ENCODE measurements at regions not wholly inside any gene's neighbourhood (a gene's known extent, or its start where the extent isn't known, plus 50 kb on each side); places are given as distances from the start of the nearest gene placed in this dataset.

DNA sequence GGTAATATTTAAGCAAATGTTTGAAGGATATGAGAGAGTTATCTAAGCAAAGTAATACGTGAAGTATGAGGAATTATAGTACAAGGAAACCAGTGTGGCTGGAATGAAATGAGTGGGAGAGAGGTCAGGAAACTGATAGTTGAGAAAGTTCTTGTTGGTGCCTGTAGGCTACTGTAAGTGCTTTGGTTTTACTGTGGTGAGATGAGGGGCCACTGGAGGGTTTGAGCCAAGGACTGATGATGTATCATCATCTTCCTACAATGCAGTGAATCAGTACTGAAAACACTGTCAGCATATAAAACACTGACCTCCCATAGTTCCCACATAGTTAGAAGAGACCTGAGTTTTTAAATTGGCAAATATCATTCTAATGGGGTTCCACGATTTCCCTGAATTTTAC lies 367.5 kb upstream of the CTSO start:
- TF ChIP-seq POLR2AphosphoS5 (IDR thresholded peaks at IDR 0.05; ENCODE audit: low read depth) (no peak), EZH2phosphoT487 (IDR thresholded peaks at IDR 0.05; ENCODE audit: unreplicated experiment) (no peak), NANOG (IDR thresholded peaks at IDR 0.05; ENCODE audit: borderline replicate concordance) (no peak), EZH2 (IDR thresholded peaks at IDR 0.05; ENCODE audit: low read depth, unreplicated experiment) (no peak)
- TF ChIP-seq, protein P1, sequence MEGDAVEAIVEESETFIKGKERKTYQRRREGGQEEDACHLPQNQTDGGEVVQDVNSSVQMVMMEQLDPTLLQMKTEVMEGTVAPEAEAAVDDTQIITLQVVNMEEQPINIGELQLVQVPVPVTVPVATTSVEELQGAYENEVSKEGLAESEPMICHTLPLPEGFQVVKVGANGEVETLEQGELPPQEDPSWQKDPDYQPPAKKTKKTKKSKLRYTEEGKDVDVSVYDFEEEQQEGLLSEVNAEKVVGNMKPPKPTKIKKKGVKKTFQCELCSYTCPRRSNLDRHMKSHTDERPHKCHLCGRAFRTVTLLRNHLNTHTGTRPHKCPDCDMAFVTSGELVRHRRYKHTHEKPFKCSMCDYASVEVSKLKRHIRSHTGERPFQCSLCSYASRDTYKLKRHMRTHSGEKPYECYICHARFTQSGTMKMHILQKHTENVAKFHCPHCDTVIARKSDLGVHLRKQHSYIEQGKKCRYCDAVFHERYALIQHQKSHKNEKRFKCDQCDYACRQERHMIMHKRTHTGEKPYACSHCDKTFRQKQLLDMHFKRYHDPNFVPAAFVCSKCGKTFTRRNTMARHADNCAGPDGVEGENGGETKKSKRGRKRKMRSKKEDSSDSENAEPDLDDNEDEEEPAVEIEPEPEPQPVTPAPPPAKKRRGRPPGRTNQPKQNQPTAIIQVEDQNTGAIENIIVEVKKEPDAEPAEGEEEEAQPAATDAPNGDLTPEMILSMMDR (conservative IDR thresholded peaks at IDR 0.05; ENCODE audit: low read depth in 2 of 2): no peak
- TF ChIP-seq, protein P2, sequence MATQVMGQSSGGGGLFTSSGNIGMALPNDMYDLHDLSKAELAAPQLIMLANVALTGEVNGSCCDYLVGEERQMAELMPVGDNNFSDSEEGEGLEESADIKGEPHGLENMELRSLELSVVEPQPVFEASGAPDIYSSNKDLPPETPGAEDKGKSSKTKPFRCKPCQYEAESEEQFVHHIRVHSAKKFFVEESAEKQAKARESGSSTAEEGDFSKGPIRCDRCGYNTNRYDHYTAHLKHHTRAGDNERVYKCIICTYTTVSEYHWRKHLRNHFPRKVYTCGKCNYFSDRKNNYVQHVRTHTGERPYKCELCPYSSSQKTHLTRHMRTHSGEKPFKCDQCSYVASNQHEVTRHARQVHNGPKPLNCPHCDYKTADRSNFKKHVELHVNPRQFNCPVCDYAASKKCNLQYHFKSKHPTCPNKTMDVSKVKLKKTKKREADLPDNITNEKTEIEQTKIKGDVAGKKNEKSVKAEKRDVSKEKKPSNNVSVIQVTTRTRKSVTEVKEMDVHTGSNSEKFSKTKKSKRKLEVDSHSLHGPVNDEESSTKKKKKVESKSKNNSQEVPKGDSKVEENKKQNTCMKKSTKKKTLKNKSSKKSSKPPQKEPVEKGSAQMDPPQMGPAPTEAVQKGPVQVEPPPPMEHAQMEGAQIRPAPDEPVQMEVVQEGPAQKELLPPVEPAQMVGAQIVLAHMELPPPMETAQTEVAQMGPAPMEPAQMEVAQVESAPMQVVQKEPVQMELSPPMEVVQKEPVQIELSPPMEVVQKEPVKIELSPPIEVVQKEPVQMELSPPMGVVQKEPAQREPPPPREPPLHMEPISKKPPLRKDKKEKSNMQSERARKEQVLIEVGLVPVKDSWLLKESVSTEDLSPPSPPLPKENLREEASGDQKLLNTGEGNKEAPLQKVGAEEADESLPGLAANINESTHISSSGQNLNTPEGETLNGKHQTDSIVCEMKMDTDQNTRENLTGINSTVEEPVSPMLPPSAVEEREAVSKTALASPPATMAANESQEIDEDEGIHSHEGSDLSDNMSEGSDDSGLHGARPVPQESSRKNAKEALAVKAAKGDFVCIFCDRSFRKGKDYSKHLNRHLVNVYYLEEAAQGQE (IDR thresholded peaks at IDR 0.05; ENCODE audit: unreplicated experiment): no peak

All from GM23338 (cell line).